ENCODE measurements at regions not wholly inside any gene's neighbourhood (a gene's known extent, or its start where the extent isn't known, plus 50 kb on each side); places are given as distances from the start of the nearest gene placed in this dataset.

DNA sequence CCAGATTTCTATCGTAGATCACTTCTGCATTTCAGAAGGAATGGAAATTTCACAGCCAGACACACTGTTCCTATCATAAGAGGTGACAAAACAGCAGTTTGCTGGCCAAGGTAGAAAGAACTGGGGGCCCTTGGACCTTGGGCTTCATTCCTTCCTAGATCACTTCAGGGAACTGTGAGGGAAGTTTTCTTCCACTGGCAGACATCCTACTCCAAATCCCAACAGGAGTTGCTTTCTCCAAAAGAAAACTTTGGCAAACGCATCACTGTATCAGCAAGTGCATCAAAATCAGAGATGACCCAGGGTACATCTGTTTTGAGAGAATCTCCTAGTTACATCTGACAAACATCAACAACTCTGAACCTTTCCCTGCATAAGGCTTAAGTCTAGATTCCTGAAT, 348.4 kb upstream of the KLHL29 start:
- in situ Hi-C loops (cut with HindIII; ENCODE audit: extremely low pct_ligation_motif_present, low pct_unique_long_range_greater_than_20kb): no loop called here
- FAIRE-seq: no peak
- 27% methylated on average over 2 of the region's 2 CpGs for WGBS (ENCODE audit: low lambda C conversion rate)

More for the DNA sequence above, 348.4 kb upstream of the KLHL29 start:
- H3K4me3 ChIP-seq (replicated peaks in 1 of 3; ENCODE audit: insufficient read depth in 1 of 3, low read depth in 2 of 3, low read length in 3 of 3): no peak overlapping the region
- H3K9me3 ChIP-seq (ENCODE audit: low read length): no peaks in the 10 kb centered on the region
- POLR2A ChIA-PET: no interaction called here
- DNase-seq (ENCODE audit: low spot score) (no peak), ATAC-seq (no peak)
- no peaks in the 10 kb centered on the region for H4K20me1 ChIP-seq (ENCODE audit: insufficient read depth, low read length)
- 0 out of 2 replicates have a peak, but pooled peaks cover 4% of the 10 kb centered on the region for H3K4me1 ChIP-seq (ENCODE audit: insufficient read depth, low read length)
- intact Hi-C loops (cut with micrococcal nuclease; ENCODE audit: unreplicated experiment): no loop called here
- H3K4me2 ChIP-seq (ENCODE audit: low read depth, low read length): no peak overlapping the region
- no peaks in the 10 kb centered on the region for H3K79me2 ChIP-seq (ENCODE audit: insufficient read depth, low read length)
- CTCF ChIA-PET (ENCODE audit: low intra/inter-chr PET ratio, low total read pairs): no interaction called here
- no peaks in the 10 kb centered on the region for H3K36me3 ChIP-seq (replicated peaks in 1 of 2; ENCODE audit: control insufficient read depth in 1 of 2, insufficient read depth in 2 of 2, low read length in 2 of 2)
- TF ChIP-seq RBM22 (optimal IDR thresholded peaks at IDR 0.05; ENCODE audit: low read length) (no peak), ZNF235 (CRISPR knock-in tag; IDR thresholded peaks at IDR 0.05; ENCODE audit: borderline replicate concordance) (no peak), MAFK (conservative IDR thresholded peaks at IDR 0.05 in 1 of 2, IDR thresholded peaks at IDR 0.05 in 1 of 2; ENCODE audit: low read length in 2 of 2) (no peak), CREM (IDR thresholded peaks at IDR 0.05) (no peak), CREM (CRISPR knock-in tag; IDR thresholded peaks at IDR 0.05) (no peak), BCL6 (CRISPR knock-in tag; IDR thresholded peaks at IDR 0.05) (no peak), ATRX (CRISPR knock-in tag; IDR thresholded peaks at IDR 0.05; ENCODE audit: borderline replicate concordance) (no peak), ZSCAN12 (CRISPR knock-in tag; IDR thresholded peaks at IDR 0.05) (no peak), NFKB2 (CRISPR knock-in tag; IDR thresholded peaks at IDR 0.05; ENCODE audit: borderline replicate concordance) (no peak), ZNF350 (CRISPR knock-in tag; IDR thresholded peaks at IDR 0.05; ENCODE audit: borderline replicate concordance, low read depth) (no peak)
- TF ChIP-seq, protein P1, sequence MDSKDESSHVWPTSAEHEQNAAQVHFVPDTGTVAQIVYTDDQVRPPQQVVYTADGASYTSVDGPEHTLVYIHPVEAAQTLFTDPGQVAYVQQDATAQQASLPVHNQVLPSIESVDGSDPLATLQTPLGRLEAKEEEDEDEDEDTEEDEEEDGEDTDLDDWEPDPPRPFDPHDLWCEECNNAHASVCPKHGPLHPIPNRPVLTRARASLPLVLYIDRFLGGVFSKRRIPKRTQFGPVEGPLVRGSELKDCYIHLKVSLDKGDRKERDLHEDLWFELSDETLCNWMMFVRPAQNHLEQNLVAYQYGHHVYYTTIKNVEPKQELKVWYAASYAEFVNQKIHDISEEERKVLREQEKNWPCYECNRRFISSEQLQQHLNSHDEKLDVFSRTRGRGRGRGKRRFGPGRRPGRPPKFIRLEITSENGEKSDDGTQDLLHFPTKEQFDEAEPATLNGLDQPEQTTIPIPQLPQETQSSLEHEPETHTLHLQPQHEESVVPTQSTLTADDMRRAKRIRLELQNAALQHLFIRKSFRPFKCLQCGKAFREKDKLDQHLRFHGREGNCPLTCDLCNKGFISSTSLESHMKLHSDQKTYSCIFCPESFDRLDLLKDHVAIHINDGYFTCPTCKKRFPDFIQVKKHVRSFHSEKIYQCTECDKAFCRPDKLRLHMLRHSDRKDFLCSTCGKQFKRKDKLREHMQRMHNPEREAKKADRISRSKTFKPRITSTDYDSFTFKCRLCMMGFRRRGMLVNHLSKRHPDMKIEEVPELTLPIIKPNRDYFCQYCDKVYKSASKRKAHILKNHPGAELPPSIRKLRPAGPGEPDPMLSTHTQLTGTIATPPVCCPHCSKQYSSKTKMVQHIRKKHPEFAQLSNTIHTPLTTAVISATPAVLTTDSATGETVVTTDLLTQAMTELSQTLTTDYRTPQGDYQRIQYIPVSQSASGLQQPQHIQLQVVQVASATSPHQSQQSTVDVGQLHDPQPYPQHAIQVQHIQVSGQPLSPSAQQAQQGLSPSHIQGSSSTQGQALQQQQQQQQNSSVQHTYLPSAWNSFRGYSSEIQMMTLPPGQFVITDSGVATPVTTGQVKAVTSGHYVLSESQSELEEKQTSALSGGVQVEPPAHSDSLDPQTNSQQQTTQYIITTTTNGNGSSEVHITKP (CRISPR knock-in tag; IDR thresholded peaks at IDR 0.05; ENCODE audit: low read depth): no peak
- TF ChIP-seq, protein P2, sequence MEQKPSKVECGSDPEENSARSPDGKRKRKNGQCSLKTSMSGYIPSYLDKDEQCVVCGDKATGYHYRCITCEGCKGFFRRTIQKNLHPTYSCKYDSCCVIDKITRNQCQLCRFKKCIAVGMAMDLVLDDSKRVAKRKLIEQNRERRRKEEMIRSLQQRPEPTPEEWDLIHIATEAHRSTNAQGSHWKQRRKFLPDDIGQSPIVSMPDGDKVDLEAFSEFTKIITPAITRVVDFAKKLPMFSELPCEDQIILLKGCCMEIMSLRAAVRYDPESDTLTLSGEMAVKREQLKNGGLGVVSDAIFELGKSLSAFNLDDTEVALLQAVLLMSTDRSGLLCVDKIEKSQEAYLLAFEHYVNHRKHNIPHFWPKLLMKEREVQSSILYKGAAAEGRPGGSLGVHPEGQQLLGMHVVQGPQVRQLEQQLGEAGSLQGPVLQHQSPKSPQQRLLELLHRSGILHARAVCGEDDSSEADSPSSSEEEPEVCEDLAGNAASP (CRISPR knock-in tag; IDR thresholded peaks at IDR 0.05; ENCODE audit: borderline replicate concordance): no peak
- no peaks in the 10 kb centered on the region for H3K27me3 ChIP-seq (ENCODE audit: control insufficient read depth in 1 of 2, insufficient read depth in 2 of 2, low read length in 2 of 2)
- H2AFZ ChIP-seq (ENCODE audit: low read length): no peak overlapping the region
- H3K27ac ChIP-seq (ENCODE audit: extremely low read length, insufficient read depth, low read length): no peak overlapping the region
- no TSS peak for BruUV-seq (replicated peaks)
- H3K9ac ChIP-seq (ENCODE audit: insufficient read depth, low read depth, low read length): no peak overlapping the region

All from HepG2 (cell line).